ENCODE measurements at regions not wholly inside any gene's neighbourhood (a gene's known extent, or its start where the extent isn't known, plus 50 kb on each side); places are given as distances from the start of the nearest gene placed in this dataset.

GRCh38 chr11:116077092-116077491 is 572.9 kb upstream of the CADM1 start:
- H3K4me3 ChIP-seq (ENCODE audit: low read depth, low read length), result no peak overlapping the region
- TF ChIP-seq CTCF (IDR thresholded peaks at IDR 0.05; ENCODE audit: borderline replicate concordance, insufficient read depth, low read depth, low read length), result no peak

GRCh38 chr11:116073854-116074837 is 569.9 kb upstream of the CADM1 start:
- no peak for TF ChIP-seq CTCF (IDR thresholded peaks at IDR 0.05; ENCODE audit: borderline replicate concordance, insufficient read depth, low read depth, low read length)
- H3K4me3 ChIP-seq (ENCODE audit: low read depth, low read length), result peak overlapping the region; percentile 10

GRCh38 chr11:116072601-116073410 is 568.6 kb upstream of the CADM1 start:
- H3K4me3 ChIP-seq (ENCODE audit: low read depth, low read length), result no peak overlapping the region
- peak; percentile 48 for TF ChIP-seq CTCF (IDR thresholded peaks at IDR 0.05; ENCODE audit: borderline replicate concordance, insufficient read depth, low read depth, low read length)

GRCh38 chr11:116072133-116072532 is 567.9 kb upstream of the CADM1 start:
- no peak overlapping the region for H3K4me3 ChIP-seq (ENCODE audit: low read depth, low read length)
- no peak for TF ChIP-seq CTCF (IDR thresholded peaks at IDR 0.05; ENCODE audit: borderline replicate concordance, insufficient read depth, low read depth, low read length)

GRCh38 chr11:116071241-116071640 is 567.0 kb upstream of the CADM1 start:
- no peak overlapping the region for H3K4me3 ChIP-seq (ENCODE audit: low read depth, low read length)
- no peak for TF ChIP-seq CTCF (IDR thresholded peaks at IDR 0.05; ENCODE audit: borderline replicate concordance, insufficient read depth, low read depth, low read length)

- no peak overlapping the region for H3K4me3 ChIP-seq (ENCODE audit: low read depth, low read length)
- no peak for TF ChIP-seq CTCF (IDR thresholded peaks at IDR 0.05; ENCODE audit: borderline replicate concordance, insufficient read depth, low read depth, low read length)
Measured at GRCh38 chr11:116070520-116070919, 566.3 kb upstream of the CADM1 start.

All from GM12875 (cell line).